Activated T-cell treated with anti-CD3 and anti-CD28 coated beads, Interleukin-2, amount 50 U/mL, for 4 hours (primary cell): ENCODE measurements at regions not wholly inside any gene's neighbourhood (a gene's known extent, or its start where the extent isn't known, plus 50 kb on each side); places are given as distances from the start of the nearest gene placed in this dataset.

ENCODE experiments used
- ATAC-seq, 2 donors: fragments of 200-7000 bp; cut with Tn5 transposase; one replicate each; pipeline ENCODE4 v1.10.0; 2021
- DNase-seq: peaks from one replicate; pipeline ENCODE4 v3.0.0-alpha.2; 2020
- H3K27me3 Mint-ChIP-seq: one replicate; pipeline ENCODE4 v1.8.0; 2021; ENCODE audit warnings: low read depth, mixed read lengths
- H3K36me3 Mint-ChIP-seq: one replicate; pipeline ENCODE4 v1.8.0; 2022; ENCODE audit warnings: mixed read lengths; ENCODE audit not compliant: insufficient read depth
- H3K4me1 Mint-ChIP-seq: one replicate; pipeline ENCODE4 v1.8.0; 2021; ENCODE audit warnings: low read depth, mixed read lengths
- H3K4me3 Mint-ChIP-seq: one replicate; pipeline ENCODE4 v1.8.0; 2021; ENCODE audit warnings: mild to moderate bottlenecking, moderate library complexity, mixed read lengths
- H3K9me3 Mint-ChIP-seq: one replicate; pipeline ENCODE4 v1.8.0; 2021; ENCODE audit warnings: mixed read lengths

DNA sequence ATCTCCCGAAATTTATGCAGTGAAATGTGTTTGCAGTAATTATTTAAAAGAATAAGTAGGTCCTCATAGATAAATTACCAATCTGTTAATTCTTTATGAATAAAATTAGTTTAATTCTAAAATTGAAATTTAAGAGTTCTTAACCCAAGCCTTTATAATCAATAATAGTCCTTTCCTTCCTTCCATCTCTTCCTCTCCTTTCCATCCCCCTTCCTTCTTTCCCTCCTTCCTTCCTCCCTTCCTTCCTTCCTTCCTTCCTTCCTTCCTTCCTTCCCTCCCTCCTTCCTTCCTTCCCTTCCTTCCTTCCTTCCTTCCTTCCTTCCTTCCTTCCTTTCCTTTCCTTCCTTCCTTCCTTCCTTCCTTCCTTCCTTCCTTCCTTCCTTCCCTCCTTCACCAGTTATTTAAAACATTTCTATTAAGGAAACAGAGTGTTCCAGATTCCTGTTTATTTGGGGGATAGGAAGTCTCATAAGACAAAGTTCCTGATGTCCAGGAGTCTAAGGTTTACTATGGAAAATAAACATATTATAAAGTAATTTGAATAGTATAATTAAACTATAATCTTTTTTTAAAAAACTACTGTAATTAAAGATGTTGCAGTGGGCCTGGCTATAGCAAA, 285.3 kb upstream of the NOX3 start:
- Mint-ChIP-seq H3K4me3 (no peak overlapping the region), H3K36me3 (no peaks in the 10 kb centered on the region), H3K27me3 (no peaks in the 10 kb centered on the region), H3K4me1 (no peaks in the 10 kb centered on the region), H3K9me3 (no peaks in the 10 kb centered on the region)
- DNase-seq (no peak), ATAC-seq (no peak)

DNA sequence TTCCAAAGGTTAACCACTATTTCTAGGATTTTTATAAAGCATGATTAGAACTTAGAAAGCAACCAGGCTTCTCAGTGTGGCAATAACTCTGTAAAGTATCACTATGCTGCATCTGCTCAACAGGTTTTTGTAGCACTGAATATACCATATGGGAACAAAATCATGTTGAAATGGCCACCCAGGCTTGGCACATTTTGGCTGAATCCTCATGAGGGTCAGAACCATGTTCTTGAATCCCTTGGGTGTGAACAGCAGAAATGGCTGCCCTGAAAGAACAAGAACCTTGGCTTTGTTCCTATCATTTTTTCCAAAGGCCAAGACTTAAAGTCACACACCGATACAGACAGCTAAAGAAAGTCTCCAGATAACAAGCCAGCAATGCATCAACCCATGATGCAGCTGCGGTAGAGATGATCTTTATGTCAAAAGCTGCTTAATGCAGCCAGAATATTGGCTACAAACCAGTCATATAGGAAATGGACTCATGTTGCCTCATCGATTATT, 283.0 kb upstream of the NOX3 start:
- no peaks in the 10 kb centered on the region for H3K9me3 Mint-ChIP-seq
- H3K36me3 Mint-ChIP-seq = no peaks in the 10 kb centered on the region
- no peaks in the 10 kb centered on the region for H3K4me1 Mint-ChIP-seq
- no peak overlapping the region for H3K4me3 Mint-ChIP-seq
- ATAC-seq (no peak), DNase-seq (no peak)
- no peaks in the 10 kb centered on the region for H3K27me3 Mint-ChIP-seq

DNA sequence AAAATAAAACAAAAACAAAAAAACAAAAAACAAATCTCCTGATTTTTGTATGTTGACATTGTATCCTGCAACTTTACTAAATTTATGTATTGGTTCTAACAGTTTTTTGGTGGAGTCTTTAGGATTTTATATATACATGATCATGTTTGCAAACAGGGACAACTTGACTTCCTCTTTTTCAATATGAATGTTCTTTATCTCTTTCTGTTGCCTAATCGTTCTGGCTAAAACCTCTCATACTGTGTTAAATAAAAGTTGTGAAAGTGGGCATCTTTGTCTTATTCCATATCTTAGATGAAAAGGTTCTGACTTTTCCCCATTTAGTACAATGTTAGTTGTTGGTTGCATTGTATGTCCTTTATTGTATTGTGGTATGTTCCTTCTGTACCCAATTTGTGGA, 261.7 kb upstream of the NOX3 start:
- H3K4me3 Mint-ChIP-seq = no peak overlapping the region
- H3K9me3 Mint-ChIP-seq = no peaks in the 10 kb centered on the region
- no peaks in the 10 kb centered on the region for H3K4me1 Mint-ChIP-seq
- ATAC-seq (no peak), DNase-seq (no peak)
- H3K36me3 Mint-ChIP-seq = no peaks in the 10 kb centered on the region
- peaks cover 6% of the 10 kb centered on the region for H3K27me3 Mint-ChIP-seq

DNA sequence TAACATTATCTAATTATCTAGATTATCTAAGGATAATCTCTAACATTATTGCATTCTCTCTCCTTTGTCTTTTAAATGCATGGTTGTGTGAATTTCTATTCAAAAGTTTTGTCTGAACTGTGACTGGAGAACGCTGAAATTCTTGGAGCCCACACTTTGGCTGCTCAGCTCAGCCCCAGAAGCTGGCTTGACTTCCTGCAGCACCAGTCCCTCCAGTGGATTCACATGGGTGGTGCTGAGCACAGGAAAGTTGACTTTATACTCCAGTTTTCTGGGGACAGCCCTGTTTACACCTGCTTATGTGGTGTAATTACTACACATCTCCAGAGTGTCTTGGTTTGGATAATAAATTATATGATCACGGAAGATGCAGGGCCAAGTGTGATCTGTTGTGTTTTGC, 255.1 kb upstream of the NOX3 start:
- no peaks in the 10 kb centered on the region for H3K27me3 Mint-ChIP-seq
- H3K4me3 Mint-ChIP-seq = no peak overlapping the region
- ATAC-seq (no peak), DNase-seq (no peak)
- H3K36me3 Mint-ChIP-seq = no peaks in the 10 kb centered on the region
- no peaks in the 10 kb centered on the region for H3K4me1 Mint-ChIP-seq
- H3K9me3 Mint-ChIP-seq = no peaks in the 10 kb centered on the region

DNA sequence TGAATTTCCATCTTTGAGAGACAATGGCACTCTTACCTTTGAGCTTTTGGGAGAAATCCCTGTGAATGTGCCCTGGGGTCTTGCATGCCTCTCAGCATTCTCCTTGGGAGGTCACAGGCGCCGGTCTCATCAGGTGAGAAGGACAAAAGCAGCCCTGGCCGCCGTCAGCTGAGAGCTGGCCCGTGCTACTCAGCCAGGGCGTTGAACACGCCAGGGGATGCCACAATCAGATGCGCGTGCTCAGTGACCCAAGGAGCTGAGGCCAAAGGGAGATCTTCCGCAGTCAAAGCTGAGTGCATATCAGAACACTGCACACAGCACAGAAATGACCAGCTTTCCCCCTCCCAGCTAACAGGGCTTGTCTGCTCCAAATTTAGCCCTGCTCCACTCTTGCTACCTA, 253.6 kb upstream of the NOX3 start:
- Mint-ChIP-seq H3K36me3 (no peaks in the 10 kb centered on the region), H3K9me3 (no peaks in the 10 kb centered on the region), H3K4me3 (no peak overlapping the region), H3K4me1 (no peaks in the 10 kb centered on the region), H3K27me3 (no peaks in the 10 kb centered on the region)
- DNase-seq (no peak), ATAC-seq (no peak)

DNA sequence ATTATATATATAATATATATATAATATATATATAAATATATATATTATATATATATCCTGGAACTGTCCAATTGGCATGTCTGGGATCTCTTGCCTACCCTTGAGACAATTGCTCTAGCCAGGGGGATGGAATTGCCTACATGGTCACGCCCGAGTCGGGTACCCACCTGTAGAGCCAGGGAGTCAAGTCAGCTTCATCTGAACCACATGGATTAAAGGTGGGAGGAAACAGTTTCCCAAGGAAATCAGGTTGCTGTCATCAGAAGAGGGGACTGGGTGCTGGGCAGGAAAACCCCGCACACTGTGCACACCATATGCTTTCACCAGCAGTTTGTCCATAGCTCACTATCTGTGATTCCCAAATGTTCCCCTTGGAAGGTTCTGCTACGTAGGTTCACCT, 252.5 kb upstream of the NOX3 start:
- ATAC-seq = no peak
- H3K4me3 Mint-ChIP-seq = no peak overlapping the region
- H3K4me1 Mint-ChIP-seq = no peaks in the 10 kb centered on the region
- no peaks in the 10 kb centered on the region for H3K27me3 Mint-ChIP-seq
- no peaks in the 10 kb centered on the region for H3K9me3 Mint-ChIP-seq
- DNase-seq = no peak
- H3K36me3 Mint-ChIP-seq = no peaks in the 10 kb centered on the region

DNA sequence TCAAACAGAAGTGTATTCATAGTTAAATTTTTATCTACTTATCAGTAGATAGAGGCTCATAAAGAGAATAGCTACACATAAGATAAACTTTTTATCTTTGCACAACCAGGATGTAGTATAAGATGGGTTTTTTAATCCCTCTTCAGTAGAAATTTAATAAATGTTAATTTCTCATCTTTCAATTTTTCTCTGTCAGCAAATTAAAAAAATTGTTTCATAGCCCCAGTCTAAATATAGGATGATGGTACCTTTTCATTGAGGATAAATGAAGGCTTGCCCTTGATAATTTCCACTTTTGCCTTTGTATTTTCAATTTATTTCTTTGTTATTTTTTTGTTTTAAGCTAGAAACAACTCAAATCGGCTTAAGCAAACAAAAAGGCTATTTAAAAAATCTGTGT, 251.2 kb upstream of the NOX3 start:
- Mint-ChIP-seq H3K9me3 (no peaks in the 10 kb centered on the region), H3K27me3 (no peaks in the 10 kb centered on the region), H3K4me3 (no peak overlapping the region), H3K4me1 (no peaks in the 10 kb centered on the region), H3K36me3 (no peaks in the 10 kb centered on the region)
- DNase-seq (no peak), ATAC-seq (no peak)

DNA sequence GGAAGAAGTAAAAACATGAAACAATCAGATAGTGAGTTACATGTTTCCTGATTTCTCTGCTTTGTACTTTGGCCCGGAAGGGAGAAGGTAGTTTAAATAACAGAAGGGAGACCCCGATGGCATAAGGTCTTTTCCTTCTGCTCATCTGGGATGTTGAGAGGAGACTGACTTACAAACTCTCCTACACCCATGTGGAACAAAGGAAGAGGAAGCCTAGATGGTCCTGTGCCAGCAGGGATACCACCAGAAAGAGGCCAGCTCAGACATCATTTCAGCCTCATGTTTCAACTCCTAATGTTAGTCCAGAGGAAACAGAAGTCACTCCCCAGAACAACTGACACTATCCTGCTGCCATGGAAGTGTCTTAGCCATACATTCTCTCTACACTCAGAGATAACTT, 250.7 kb upstream of the NOX3 start:
- H3K9me3 Mint-ChIP-seq = no peaks in the 10 kb centered on the region
- H3K4me3 Mint-ChIP-seq = no peak overlapping the region
- ATAC-seq = no peak
- no peaks in the 10 kb centered on the region for H3K36me3 Mint-ChIP-seq
- H3K27me3 Mint-ChIP-seq = no peaks in the 10 kb centered on the region
- H3K4me1 Mint-ChIP-seq = no peaks in the 10 kb centered on the region
- no peak for DNase-seq

DNA sequence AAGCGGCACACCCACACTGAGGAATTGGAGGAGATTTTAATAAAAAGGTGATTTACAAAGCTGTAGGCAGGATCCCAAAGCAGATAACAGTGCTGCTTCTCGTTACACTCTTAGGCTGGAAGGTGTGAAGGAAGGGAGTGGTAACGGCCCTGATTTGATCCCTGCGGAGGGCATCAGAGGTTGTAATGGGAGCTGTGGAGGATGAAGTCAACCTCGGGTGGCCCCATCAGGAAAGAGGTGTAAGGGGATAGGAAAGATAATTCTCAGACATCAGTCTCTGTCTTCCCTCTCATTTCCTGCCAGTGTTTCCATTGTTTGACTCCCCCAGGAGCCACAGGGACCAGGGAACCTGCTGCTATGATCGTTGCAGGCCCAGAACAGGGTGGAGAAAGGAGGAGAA, 245.7 kb upstream of the NOX3 start:
- no peak for ATAC-seq
- DNase-seq = no peak
- Mint-ChIP-seq H3K4me1 (no peaks in the 10 kb centered on the region), H3K36me3 (no peaks in the 10 kb centered on the region), H3K27me3 (no peaks in the 10 kb centered on the region), H3K4me3 (no peak overlapping the region), H3K9me3 (no peaks in the 10 kb centered on the region)

DNA sequence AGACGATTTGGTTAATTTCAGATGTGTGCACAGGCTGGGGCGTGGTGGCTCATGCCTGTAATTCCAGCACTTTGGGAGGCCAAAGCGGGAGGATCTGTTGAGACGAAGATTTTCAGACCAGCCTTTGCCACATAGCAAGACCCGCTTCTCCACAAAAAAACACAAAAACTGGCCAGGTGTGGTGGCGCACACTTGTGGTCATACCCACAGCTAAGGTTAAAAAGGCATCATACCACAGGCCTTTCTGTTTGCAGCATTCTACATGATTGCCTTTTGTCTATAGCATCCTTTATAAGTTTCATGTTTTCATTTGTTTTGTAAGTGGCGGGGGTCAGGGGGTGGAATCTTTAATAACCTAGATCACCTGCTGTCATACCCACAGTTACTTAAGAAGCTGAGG, 239.9 kb upstream of the NOX3 start:
- Mint-ChIP-seq H3K9me3 (no peaks in the 10 kb centered on the region), H3K36me3 (no peaks in the 10 kb centered on the region), H3K4me1 (no peaks in the 10 kb centered on the region), H3K27me3 (peaks cover 4% of the 10 kb centered on the region), H3K4me3 (no peak overlapping the region)
- ATAC-seq = no peak
- no peak for DNase-seq

DNA sequence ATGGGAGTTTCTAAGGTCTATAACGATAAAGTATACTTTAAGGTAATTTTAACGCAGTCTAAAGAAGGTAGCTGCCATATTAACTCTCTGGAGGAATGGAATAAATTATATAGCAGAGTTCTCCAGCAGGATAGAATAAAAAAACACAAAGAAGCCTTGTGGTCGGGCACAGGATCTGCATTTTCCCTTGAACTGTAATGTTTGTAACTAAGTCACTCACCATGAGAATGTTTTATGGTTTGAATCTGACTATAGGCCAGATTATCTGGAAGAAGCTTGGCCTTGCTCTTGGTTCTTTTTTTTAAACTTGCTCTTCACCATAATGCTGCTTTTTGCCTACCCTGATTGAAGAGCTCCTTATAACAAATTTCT, 238.8 kb upstream of the NOX3 start:
- Mint-ChIP-seq H3K36me3 (no peaks in the 10 kb centered on the region), H3K9me3 (no peaks in the 10 kb centered on the region), H3K4me3 (no peak overlapping the region), H3K27me3 (peaks cover 4% of the 10 kb centered on the region), H3K4me1 (no peaks in the 10 kb centered on the region)
- ATAC-seq (no peak), DNase-seq (no peak)

DNA sequence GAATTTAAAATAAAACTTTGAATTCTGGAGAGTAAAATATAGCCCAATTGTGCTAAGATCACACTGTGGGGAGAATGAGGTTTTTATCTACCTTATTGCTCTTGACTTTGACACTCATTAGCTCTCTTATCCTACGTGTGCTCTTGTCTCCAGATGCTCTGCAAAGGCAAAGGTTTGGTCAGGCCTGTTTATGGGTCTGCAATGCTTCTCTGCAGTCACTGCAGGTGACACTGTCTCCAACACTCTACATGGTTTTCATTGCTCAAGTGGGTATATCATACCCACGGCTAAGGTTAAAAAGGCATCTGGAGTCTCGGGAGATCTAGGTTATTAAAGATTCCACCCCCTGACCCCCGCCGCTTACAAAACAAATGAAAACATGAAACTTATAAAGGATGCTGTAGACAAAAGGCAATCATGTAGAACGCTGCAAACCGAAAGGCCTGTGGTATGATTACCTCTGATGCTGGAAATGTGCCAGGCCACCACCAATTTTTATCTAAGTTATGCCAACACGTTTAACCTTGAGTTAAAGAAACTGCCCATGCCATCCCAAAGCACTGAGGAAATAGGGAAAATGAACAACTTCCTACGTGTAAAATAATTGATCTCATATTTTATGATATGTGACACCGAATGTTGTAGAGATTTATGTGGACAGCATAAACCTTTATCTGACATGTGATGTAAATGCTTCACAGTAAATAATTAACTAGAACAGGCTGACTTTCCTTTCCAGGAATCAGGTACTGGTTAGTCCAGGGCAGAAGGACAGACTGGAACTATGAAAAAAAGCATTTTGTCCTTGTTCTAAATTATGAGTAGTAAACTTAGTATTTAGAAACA, 238.2 kb upstream of the NOX3 start:
- no peak for ATAC-seq
- H3K4me3 Mint-ChIP-seq = no peak overlapping the region
- peaks cover 4% of the 10 kb centered on the region for H3K27me3 Mint-ChIP-seq
- H3K4me1 Mint-ChIP-seq = no peaks in the 10 kb centered on the region
- no peaks in the 10 kb centered on the region for H3K9me3 Mint-ChIP-seq
- no peak for DNase-seq
- no peaks in the 10 kb centered on the region for H3K36me3 Mint-ChIP-seq

DNA sequence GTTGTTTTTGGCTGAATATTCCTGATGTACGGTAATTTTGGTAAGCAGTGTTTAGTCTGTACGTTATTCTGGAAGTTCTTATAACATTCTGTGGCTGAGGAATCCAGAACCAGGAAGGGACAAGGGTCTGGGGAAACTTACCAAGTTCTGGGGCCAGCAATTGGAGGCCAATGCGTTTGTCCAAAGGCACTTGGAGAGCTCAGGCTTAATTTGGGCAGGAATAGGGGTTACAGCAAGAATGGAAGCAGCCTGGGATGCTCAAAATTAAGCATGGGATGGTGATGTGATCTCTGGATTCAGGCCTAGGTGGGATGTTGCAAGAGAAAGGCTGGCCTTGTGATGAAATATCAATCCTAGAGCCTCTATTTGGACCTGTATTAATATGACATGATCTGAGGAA, 235.2 kb upstream of the NOX3 start:
- Mint-ChIP-seq H3K4me1 (no peaks in the 10 kb centered on the region), H3K36me3 (no peaks in the 10 kb centered on the region), H3K9me3 (no peaks in the 10 kb centered on the region), H3K4me3 (no peak overlapping the region), H3K27me3 (peaks cover 4% of the 10 kb centered on the region)
- no peak for DNase-seq
- ATAC-seq = no peak

DNA sequence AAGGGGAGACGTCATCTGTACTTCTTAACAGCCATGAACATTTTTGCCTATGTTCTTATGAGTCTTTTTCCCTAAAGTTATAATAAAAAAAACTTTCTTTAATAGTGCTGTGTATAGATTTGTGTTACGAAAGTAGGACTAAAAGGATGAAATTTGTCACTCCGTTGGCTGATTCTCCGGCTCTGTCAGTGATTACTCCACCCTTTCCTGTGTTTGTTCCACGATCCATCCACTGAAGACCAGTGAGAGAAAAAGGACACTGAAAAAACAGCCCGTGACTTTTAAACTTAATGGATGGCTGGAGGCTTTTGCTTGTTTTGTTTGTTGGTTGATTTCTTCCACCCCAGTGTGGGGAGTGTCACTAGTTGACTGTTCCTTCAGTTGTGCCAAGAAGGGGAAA, 232.0 kb upstream of the NOX3 start:
- no peaks in the 10 kb centered on the region for H3K36me3 Mint-ChIP-seq
- DNase-seq = no peak
- H3K4me1 Mint-ChIP-seq = no peaks in the 10 kb centered on the region
- no peaks in the 10 kb centered on the region for H3K9me3 Mint-ChIP-seq
- peaks cover 4% of the 10 kb centered on the region for H3K27me3 Mint-ChIP-seq
- no peak for ATAC-seq
- no peak overlapping the region for H3K4me3 Mint-ChIP-seq

DNA sequence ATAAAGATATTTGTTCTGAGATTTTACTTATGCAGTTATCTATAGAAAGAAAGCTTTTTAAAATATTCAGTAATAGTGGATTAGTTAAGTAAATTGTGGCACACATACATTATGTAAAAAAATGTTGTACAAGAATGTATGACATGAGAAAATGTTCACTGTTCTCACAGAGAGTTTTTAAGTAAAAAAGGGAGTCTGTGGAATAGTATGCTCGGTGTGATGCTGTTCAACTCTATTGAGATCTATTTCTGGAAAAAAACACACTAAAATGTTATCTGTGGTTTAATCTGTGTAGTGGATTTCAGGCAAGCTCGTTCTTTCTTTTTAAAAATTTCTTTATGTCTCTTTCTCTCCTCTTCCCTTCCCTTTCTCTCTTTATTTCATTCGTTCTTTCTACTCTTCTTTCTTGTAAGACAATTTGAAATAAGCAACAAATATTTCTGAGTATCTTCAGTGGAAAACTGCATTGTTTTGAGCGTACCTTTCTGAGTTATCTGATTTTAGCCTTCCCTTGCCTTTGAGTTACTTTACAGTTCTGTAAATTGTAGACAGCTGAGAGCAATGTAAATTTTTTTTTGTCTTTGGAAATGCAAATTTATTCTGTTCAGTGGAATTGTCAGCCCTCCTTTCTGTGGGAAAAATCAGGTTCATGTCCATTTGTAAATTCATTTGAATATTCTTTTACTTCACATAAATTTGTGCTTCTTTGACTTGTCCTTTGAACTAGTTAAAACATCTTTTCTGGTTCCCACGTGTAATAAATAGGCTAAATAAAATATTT, 229.0 kb upstream of the NOX3 start:
- Mint-ChIP-seq H3K27me3 (no peaks in the 10 kb centered on the region), H3K4me3 (no peak overlapping the region), H3K9me3 (no peaks in the 10 kb centered on the region), H3K4me1 (no peaks in the 10 kb centered on the region), H3K36me3 (no peaks in the 10 kb centered on the region)
- ATAC-seq (no peak), DNase-seq (no peak)
